GM12891 (cell line): ENCODE measurements at regions not wholly inside any gene's neighbourhood (a gene's known extent, or its start where the extent isn't known, plus 50 kb on each side); places are given as distances from the start of the nearest gene placed in this dataset.

ENCODE experiments used
- POLR2A ChIP-seq: IDR thresholded peaks from 2 replicates; pipeline ENCODE4 v1.6.1; 2011; ENCODE audit warnings: low read depth, low read length, control low read depth
- POLR2AphosphoS5 ChIP-seq: IDR thresholded peaks from 2 replicates; pipeline ENCODE4 v1.6.1; 2011; ENCODE audit warnings: low read depth, low read length, control low read depth
- SPI1 ChIP-seq: IDR thresholded peaks from 2 replicates; pipeline ENCODE4 v1.6.1; 2011; ENCODE audit warnings: low read depth, low read length, control low read depth
- TAF1 ChIP-seq: IDR thresholded peaks from 2 replicates; pipeline ENCODE4 v1.6.1; 2011; ENCODE audit warnings: low read depth, low read length, control low read depth

DNA sequence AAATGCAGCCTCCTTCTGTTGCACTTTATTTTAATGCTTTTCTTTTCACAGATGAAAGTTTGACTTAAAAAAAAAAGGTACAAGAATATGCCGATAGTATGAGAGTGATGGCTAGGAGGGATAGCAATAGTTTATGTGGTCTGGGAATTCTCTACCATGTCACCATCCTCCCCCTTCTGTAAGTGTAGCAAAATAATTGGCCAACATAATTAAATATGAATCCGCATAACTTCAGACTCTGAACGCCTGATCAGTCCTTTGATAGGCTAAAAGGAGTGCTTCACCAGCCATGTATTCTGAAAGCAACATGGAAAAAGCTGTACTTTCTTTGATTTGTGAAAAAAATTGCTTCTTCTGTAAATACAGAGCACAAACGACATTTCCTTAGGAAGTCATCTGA, 95.7 kb upstream of the TTC29 start:
- TF ChIP-seq POLR2AphosphoS5 (no peak), POLR2A (no peak), SPI1 (no peak), TAF1 (no peak)
